Calu3 (cell line): ENCODE measurements at regions not wholly inside any gene's neighbourhood (a gene's known extent, or its start where the extent isn't known, plus 50 kb on each side); places are given as distances from the start of the nearest gene placed in this dataset.

Experiments
- BruUV-seq: library from RNA; stranded (reverse); fragments of 400-500 nt; replicated peaks from 2 replicates; lab custom pipeline; 2021; lab: Mats Ljungman, UMichigan
- CTCF ChIA-PET: fragments of 300-600 bp; sonication (Branson Sonifier 250); formaldehyde crosslinking; loops from one replicate; lab custom pipeline; 2022; ENCODE audit warnings: antibody characterized with exemption; lab: Charles Lee
- DNase-seq: peaks from one replicate; pipeline ENCODE4 v3.0.0; 2022
- H3K27ac Mint-ChIP-seq: one replicate; pipeline ENCODE4 v1.8.0; 2022; ENCODE audit warnings: mixed read lengths; ENCODE audit not compliant: unreplicated experiment
- H3K27me3 Mint-ChIP-seq: one replicate; pipeline ENCODE4 v1.8.0; 2022; ENCODE audit warnings: mixed read lengths; ENCODE audit not compliant: unreplicated experiment
- H3K36me3 Mint-ChIP-seq: one replicate; pipeline ENCODE4 v1.8.0; 2022; ENCODE audit warnings: mild to moderate bottlenecking, moderate library complexity, mixed read lengths; ENCODE audit not compliant: insufficient read depth, unreplicated experiment
- H3K4me1 Mint-ChIP-seq: one replicate; pipeline ENCODE4 v1.8.0; 2022; ENCODE audit warnings: mild to moderate bottlenecking, low read depth, mixed read lengths; ENCODE audit not compliant: unreplicated experiment
- H3K4me3 Mint-ChIP-seq: one replicate; pipeline ENCODE4 v1.8.0; 2022; ENCODE audit warnings: mild to moderate bottlenecking, low read depth, moderate library complexity, mixed read lengths; ENCODE audit not compliant: unreplicated experiment
- H3K9me3 Mint-ChIP-seq: one replicate; pipeline ENCODE4 v1.8.0; 2022; ENCODE audit warnings: low read depth, mixed read lengths; ENCODE audit not compliant: unreplicated experiment
- CTCF ChIP-seq: fragments of 200-600 bp; IDR thresholded peaks from one replicate; pipeline ENCODE4 v1.8.0; 2022; ENCODE audit warnings: antibody characterized with exemption; ENCODE audit not compliant: unreplicated experiment
- intact Hi-C: fragments of 100-400 bp; cut with micrococcal nuclease; formaldehyde crosslinking; loops from one replicate; pipeline ENCODE4 v1.10.0; 2022; ENCODE audit not compliant: unreplicated experiment

- TF ChIP-seq CTCF, result no peak
- intact Hi-C loops, result no loop called here
- BruUV-seq, result no TSS peak
- Mint-ChIP-seq H3K4me1 (no peaks in the 10 kb centered on the region), H3K36me3 (no peaks in the 10 kb centered on the region), H3K27me3 (no peaks in the 10 kb centered on the region), H3K9me3 (peaks cover 2% of the 10 kb centered on the region), H3K4me3 (no peak overlapping the region), H3K27ac (no peak overlapping the region)
- no peak for DNase-seq
- CTCF ChIA-PET, result no interaction called here
Measured at GRCh38 chr2:106299696-106300095, 105.6 kb upstream of the UXS1 start.

GRCh38 chr2:106296182-106296815 lies 102.2 kb upstream of the UXS1 start:
- no peaks in the 10 kb centered on the region for H3K36me3 Mint-ChIP-seq
- H3K4me1 Mint-ChIP-seq, result no peaks in the 10 kb centered on the region
- TF ChIP-seq CTCF, result no peak
- CTCF ChIA-PET, result no interaction called here
- intact Hi-C loops, result no loop called here
- DNase-seq, result no peak
- H3K4me3 Mint-ChIP-seq, result no peak overlapping the region
- H3K27me3 Mint-ChIP-seq, result no peaks in the 10 kb centered on the region
- H3K27ac Mint-ChIP-seq, result no peak overlapping the region
- peaks cover 2% of the 10 kb centered on the region for H3K9me3 Mint-ChIP-seq
- no TSS peak for BruUV-seq

GRCh38 chr2:106294182-106294581 lies 100.1 kb upstream of the UXS1 start:
- CTCF ChIA-PET, result no interaction called here
- H3K27ac Mint-ChIP-seq, result no peak overlapping the region
- BruUV-seq, result no TSS peak

GRCh38 chr2:106293271-106293783 lies 99.2 kb upstream of the UXS1 start:
- BruUV-seq, result no TSS peak
- H3K4me3 Mint-ChIP-seq, result no peak overlapping the region
- CTCF ChIA-PET, result no interaction called here

More at GRCh38 chr2:106294182-106294581, 100.1 kb upstream of the UXS1 start:
- intact Hi-C loops, result no loop called here
- Mint-ChIP-seq H3K4me3 (no peak overlapping the region), H3K27me3 (no peaks in the 10 kb centered on the region), H3K9me3 (peaks cover 2% of the 10 kb centered on the region), H3K4me1 (no peaks in the 10 kb centered on the region), H3K36me3 (no peaks in the 10 kb centered on the region)
- TF ChIP-seq CTCF, result no peak
- DNase-seq, result no peak

More at GRCh38 chr2:106293271-106293783, 99.2 kb upstream of the UXS1 start:
- intact Hi-C loops, result no loop called here
- Mint-ChIP-seq H3K36me3 (no peaks in the 10 kb centered on the region), H3K9me3 (peaks cover 2% of the 10 kb centered on the region), H3K27me3 (no peaks in the 10 kb centered on the region), H3K4me1 (no peaks in the 10 kb centered on the region), H3K27ac (no peak overlapping the region)
- no peak for TF ChIP-seq CTCF
- DNase-seq, result no peak
